ENCODE measurements at regions not wholly inside any gene's neighbourhood (a gene's known extent, or its start where the extent isn't known, plus 50 kb on each side); places are given as distances from the start of the nearest gene placed in this dataset.

DNA sequence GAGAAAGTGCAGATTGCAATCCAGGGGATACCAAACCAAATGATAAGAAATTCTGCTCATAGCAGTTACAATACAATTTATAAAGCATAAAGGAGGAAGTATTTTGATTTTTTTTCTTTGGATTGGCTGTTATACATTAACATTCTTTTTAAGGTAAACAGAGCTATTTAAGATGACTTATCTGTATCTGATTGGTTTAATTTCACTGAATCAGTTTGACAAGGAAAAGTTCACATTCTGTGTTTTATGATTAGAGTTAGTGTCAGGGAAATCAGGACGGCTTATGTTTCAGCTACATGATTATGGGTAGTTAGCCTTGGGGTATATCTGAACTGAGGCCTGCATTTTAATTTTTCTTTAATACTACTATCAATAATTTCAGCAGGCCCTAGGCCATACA is 360.9 kb downstream of the ARL6IP6 start:
- no peaks in the 10 kb centered on the region for H3K79me2 ChIP-seq (ENCODE audit: insufficient read depth, low read length)
- no TSS peak for BruUV-seq (replicated peaks)
- no peak overlapping the region for H2AFZ ChIP-seq (ENCODE audit: low read depth, low read length, poor library complexity, severe bottlenecking)
- H4K20me1 ChIP-seq (ENCODE audit: insufficient read depth), result no peaks in the 10 kb centered on the region; the same call in 1 of the 2 replicates
- TF ChIP-seq CEBPB (IDR thresholded peaks at IDR 0.05; ENCODE audit: low read depth) (no peak), EZH2 (IDR thresholded peaks at IDR 0.05) (no peak), SIN3A (IDR thresholded peaks at IDR 0.05; ENCODE audit: low read depth) (no peak), POLR2A (IDR thresholded peaks at IDR 0.05; ENCODE audit: borderline replicate concordance, extremely low read depth, insufficient read depth, insufficient read length) (no peak), SP1 (IDR thresholded peaks at IDR 0.05; ENCODE audit: low read depth) (no peak), JUND (IDR thresholded peaks at IDR 0.05) (no peak), ELF1 (IDR thresholded peaks at IDR 0.05; ENCODE audit: borderline replicate concordance, low read depth) (no peak), EGR1 (IDR thresholded peaks at IDR 0.05; ENCODE audit: low read depth) (no peak), ZNF274 (IDR thresholded peaks at IDR 0.05; ENCODE audit: low read depth, low read length) (no peak), POLR2AphosphoS5 (IDR thresholded peaks at IDR 0.05; ENCODE audit: low read depth, low read length) (no peak), SRF (IDR thresholded peaks at IDR 0.05; ENCODE audit: low read depth) (no peak), RAD21 (IDR thresholded peaks at IDR 0.05; ENCODE audit: low read depth) (no peak), YY1 (IDR thresholded peaks at IDR 0.05; ENCODE audit: extremely low read depth, insufficient replicate concordance, low read depth, low read length) (no peak), CBX3 (IDR thresholded peaks at IDR 0.05; ENCODE audit: low read depth) (no peak)
- TF ChIP-seq, protein P1, sequence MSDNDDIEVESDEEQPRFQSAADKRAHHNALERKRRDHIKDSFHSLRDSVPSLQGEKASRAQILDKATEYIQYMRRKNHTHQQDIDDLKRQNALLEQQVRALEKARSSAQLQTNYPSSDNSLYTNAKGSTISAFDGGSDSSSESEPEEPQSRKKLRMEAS (IDR thresholded peaks at IDR 0.05), result no peak
- TF ChIP-seq, protein P2, sequence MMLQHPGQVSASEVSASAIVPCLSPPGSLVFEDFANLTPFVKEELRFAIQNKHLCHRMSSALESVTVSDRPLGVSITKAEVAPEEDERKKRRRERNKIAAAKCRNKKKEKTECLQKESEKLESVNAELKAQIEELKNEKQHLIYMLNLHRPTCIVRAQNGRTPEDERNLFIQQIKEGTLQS (IDR thresholded peaks at IDR 0.05), result no peak
- TF ChIP-seq, protein P3, sequence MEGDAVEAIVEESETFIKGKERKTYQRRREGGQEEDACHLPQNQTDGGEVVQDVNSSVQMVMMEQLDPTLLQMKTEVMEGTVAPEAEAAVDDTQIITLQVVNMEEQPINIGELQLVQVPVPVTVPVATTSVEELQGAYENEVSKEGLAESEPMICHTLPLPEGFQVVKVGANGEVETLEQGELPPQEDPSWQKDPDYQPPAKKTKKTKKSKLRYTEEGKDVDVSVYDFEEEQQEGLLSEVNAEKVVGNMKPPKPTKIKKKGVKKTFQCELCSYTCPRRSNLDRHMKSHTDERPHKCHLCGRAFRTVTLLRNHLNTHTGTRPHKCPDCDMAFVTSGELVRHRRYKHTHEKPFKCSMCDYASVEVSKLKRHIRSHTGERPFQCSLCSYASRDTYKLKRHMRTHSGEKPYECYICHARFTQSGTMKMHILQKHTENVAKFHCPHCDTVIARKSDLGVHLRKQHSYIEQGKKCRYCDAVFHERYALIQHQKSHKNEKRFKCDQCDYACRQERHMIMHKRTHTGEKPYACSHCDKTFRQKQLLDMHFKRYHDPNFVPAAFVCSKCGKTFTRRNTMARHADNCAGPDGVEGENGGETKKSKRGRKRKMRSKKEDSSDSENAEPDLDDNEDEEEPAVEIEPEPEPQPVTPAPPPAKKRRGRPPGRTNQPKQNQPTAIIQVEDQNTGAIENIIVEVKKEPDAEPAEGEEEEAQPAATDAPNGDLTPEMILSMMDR (IDR thresholded peaks at IDR 0.05 in 2 of 3, conservative IDR thresholded peaks at IDR 0.05 in 1 of 3; ENCODE audit: borderline replicate concordance in 1 of 3, insufficient read depth in 1 of 3, low read depth in 2 of 3, low read length in 2 of 3), result no peak
- no peak for DNase-seq (ENCODE audit: low read depth, low spot score)
- H3K4me1 ChIP-seq (ENCODE audit: control insufficient read depth in 1 of 2, insufficient read depth in 2 of 2, low read length in 2 of 2), result no peaks in the 10 kb centered on the region
- no peak for ATAC-seq
- no peak overlapping the region for H3K27ac ChIP-seq (ENCODE audit: low read depth, low read length)
- H3K36me3 ChIP-seq (ENCODE audit: control insufficient read depth in 1 of 2, insufficient read depth in 2 of 2, low read length in 2 of 2), result no peaks in the 10 kb centered on the region
- H3K4me2 ChIP-seq (ENCODE audit: low read length), result no peak overlapping the region
- POLR2A ChIA-PET, result no interaction called here
- no peaks in the 10 kb centered on the region for H3K9me2 ChIP-seq (ENCODE audit: insufficient read depth)
- RAD21 ChIA-PET (ENCODE audit: low non-redundant PET in 1 of 2, low total read pairs in 2 of 2, uncharacterized antibody in 2 of 2, unreplicated experiment in 2 of 2), result no interaction called here
- H3K9ac ChIP-seq (ENCODE audit: low read length), result no peak overlapping the region
- no peak overlapping the region for H3K4me3 ChIP-seq (replicated peaks in 1 of 2; ENCODE audit: low read depth in 1 of 2, low read length in 2 of 2)
- intact Hi-C loops (cut with micrococcal nuclease), result no loop called here
- H3K27me3 ChIP-seq (ENCODE audit: insufficient read depth, low read length), result no peaks in the 10 kb centered on the region
- CTCF ChIA-PET, result no interaction called here
- H3K9me3 ChIP-seq (ENCODE audit: control insufficient read depth in 1 of 2, insufficient read depth in 1 of 2, low read depth in 1 of 2, low read length in 2 of 2), result no peaks in the 10 kb centered on the region

Data from HCT116 (cell line).